ENCODE measurements at regions not wholly inside any gene's neighbourhood (a gene's known extent, or its start where the extent isn't known, plus 50 kb on each side); places are given as distances from the start of the nearest gene placed in this dataset.

- TF ChIP-seq, protein P1, sequence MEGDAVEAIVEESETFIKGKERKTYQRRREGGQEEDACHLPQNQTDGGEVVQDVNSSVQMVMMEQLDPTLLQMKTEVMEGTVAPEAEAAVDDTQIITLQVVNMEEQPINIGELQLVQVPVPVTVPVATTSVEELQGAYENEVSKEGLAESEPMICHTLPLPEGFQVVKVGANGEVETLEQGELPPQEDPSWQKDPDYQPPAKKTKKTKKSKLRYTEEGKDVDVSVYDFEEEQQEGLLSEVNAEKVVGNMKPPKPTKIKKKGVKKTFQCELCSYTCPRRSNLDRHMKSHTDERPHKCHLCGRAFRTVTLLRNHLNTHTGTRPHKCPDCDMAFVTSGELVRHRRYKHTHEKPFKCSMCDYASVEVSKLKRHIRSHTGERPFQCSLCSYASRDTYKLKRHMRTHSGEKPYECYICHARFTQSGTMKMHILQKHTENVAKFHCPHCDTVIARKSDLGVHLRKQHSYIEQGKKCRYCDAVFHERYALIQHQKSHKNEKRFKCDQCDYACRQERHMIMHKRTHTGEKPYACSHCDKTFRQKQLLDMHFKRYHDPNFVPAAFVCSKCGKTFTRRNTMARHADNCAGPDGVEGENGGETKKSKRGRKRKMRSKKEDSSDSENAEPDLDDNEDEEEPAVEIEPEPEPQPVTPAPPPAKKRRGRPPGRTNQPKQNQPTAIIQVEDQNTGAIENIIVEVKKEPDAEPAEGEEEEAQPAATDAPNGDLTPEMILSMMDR (IDR thresholded peaks at IDR 0.05), result no peak
- TF ChIP-seq POLR2AphosphoS5 (IDR thresholded peaks at IDR 0.05) (no peak), POLR2A (IDR thresholded peaks at IDR 0.05; ENCODE audit: low read depth) (no peak)
Observed at GRCh38 chr3:67941433-67942030, 287.1 kb upstream of the SUCLG2 start.
